T-helper 2 cell treated with Interferon-gamma antibody and Interleukin-4, amounts not matched to agents 100 ng/mL and 5 ng/mL, for 36 hours (primary cell): ENCODE measurements at regions not wholly inside any gene's neighbourhood (a gene's known extent, or its start where the extent isn't known, plus 50 kb on each side); places are given as distances from the start of the nearest gene placed in this dataset.
"Not testable (repeated sequence)": the region's sequence is repeated elsewhere in the genome, so short reads cannot be mapped to it uniquely, and the experiment has no call there.

Experiments used
- intact Hi-C: fragments of 100-400 bp; cut with micrococcal nuclease; formaldehyde crosslinking; loops from one replicate; pipeline ENCODE4 v1.15.1; 2023

DNA sequence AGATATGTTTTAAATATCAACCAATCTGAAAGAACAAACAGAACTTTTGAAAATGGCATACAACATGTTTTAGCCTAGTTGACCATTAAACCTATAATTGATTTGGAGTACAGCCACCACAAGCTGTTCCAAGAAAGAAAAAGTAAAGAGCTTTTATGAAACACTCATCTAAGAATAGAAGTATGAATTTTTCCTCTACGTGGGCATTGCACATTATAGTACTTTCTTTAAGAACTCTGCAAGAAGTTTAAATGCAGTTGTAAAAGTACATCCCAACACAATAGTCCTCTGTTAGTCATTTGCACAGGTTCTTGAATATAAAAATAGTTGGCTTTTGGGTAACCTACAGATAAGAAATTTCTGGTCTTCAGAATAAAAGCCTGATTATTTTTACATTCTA lies 933.6 kb upstream of the ADGRL3 start:
- intact Hi-C loops, result no loop called here

GRCh38 chr4:60296386-60296785 lies 903.7 kb upstream of the ADGRL3 start:
- intact Hi-C loops, result no loop called here

DNA sequence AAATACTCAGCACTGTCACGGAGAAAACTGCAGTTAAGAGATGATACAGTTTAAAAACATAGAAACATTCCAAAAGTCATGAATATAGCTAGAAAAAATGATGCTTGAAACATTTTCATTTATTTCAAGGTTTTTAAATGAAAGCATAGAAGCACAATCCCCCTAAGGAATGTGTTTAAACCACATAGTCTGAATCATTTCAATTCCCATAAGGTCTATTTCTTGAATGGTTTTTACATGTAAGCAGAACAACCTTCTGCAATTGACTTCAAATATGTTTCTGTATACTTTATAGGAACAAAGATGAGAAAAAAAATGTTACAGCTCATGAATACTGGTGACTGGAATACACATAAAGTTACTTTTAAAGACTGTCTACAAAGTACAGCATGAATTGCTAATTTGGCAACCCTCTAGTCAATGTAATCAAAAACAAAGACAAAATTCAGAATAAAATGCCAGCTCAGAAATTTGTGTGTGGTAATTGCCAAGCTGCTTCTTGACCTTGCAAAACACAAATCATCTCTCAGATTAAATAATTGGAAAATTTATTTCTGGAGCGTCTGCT lies 886.4 kb upstream of the ADGRL3 start:
- intact Hi-C loops, result no loop called here

- intact Hi-C loops, result no loop called here
Observed at GRCh38 chr4:60314416-60314815, 885.7 kb upstream of the ADGRL3 start.

- intact Hi-C loops, result no loop called here
Observed at GRCh38 chr4:60315586-60315985, 884.5 kb upstream of the ADGRL3 start.

GRCh38 chr4:60326735-60327134 lies 873.4 kb upstream of the ADGRL3 start:
- intact Hi-C loops, result no loop called here

DNA sequence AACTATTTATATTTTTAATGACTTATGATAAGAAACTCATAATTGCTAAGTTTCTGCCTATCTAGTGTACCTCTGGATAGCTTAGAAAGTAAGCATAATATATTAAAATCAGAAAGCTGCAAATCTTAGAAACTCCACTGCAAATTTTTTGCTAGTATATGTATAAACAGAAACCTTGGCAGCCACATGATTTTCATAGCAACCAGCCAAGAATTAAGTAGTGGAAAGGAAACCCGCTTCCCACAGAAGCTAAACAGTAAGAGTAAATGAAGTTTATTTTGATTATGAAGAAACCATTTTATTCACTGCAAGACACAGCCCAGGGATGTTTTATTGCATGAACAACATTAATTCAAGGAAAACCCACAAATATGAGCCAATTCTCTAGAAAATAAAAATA lies 872.5 kb upstream of the ADGRL3 start:
- intact Hi-C loops, result no loop called here

DNA sequence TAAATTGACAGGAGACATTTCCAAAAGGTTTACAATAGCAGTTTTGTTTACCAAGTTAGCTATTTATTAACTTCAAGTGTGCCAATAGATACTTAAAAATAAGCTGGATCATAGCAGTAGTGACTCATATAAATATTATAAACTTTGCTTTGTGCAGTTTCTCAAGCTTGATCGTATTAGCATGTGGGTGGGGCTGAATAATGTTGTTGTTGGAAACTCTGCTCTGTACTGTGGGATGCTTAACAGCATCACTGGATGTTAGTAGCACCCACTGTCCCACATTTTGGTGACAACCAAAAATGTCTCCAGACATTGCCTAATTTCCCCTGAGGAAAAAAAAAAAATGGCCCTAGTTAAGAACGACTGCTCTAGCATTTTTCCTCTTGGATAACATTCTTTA lies 855.2 kb upstream of the ADGRL3 start:
- intact Hi-C loops, result no loop called here

GRCh38 chr4:60345392-60345791 lies 854.7 kb upstream of the ADGRL3 start:
- intact Hi-C loops, result no loop called here

DNA sequence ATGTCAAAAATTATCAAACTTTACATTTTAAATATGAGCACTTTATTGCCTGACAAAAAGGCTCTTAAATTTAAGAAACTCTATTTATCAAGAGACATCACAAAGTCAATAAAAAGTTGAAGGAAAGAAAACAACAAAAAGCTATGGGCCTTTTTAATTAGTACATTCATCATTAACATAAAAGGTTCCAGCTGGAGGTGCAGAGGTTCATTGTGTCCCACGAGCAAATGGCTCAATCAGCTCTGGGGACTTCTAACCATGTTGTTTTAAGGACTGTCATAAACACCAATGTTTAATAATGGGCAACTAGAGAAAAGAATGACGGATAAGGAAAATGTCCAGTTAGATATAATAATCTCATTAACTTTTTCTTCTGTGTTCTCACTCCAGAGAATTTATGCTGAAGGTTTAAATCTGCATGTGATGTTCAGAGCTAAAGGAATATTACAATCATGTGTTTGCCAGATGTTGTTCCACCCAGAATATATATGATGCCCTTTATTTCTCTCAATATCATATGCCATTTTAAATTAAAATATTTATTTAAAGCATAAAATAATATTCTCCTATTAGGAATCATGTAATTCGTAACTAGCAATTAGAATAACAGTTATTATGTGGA lies 840.3 kb upstream of the ADGRL3 start:
- intact Hi-C loops, result no loop called here

DNA sequence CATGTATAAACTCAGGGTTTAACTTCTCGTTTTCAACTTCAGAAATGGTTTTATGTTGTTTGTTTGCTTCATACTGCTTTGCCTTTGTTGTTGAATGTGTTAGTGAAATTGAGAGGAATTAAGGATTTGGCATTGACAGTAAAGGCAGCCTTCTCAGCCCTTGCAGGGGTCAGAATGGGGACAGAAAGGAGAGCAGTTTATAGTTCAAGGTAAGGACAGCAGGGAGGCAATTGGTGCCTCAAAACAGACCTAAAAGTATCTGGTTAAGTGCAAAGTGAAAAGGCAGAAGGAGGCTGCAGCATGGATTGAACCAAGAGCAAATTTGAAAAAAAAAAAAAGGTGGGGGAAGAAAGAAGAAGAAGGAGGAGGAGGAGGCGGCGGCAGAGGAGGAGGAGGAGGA lies 835.0 kb upstream of the ADGRL3 start:
- intact Hi-C loops, result no loop called here

GRCh38 chr4:60366661-60367060 lies 833.5 kb upstream of the ADGRL3 start:
- intact Hi-C loops, result no loop called here

DNA sequence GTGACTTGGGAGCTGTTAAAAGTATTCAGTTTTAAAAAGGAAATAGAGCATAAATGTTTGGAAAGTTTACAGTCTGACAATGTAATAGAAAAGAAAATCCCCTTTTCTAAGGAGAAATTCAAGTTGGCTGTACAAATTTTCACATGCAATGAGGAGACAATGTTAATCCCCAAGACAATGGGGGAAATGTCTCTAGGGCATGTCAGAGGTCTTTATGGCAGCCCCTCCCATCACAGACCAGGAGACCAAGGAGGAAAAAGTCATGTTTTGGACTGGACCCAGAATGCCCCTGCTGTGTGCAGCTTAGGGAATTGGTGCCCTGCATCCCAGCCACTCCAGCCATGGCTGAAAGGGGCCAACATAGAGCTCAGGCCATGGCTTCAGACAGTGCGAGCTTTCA lies 831.1 kb upstream of the ADGRL3 start:
- intact Hi-C loops, result no loop called here

DNA sequence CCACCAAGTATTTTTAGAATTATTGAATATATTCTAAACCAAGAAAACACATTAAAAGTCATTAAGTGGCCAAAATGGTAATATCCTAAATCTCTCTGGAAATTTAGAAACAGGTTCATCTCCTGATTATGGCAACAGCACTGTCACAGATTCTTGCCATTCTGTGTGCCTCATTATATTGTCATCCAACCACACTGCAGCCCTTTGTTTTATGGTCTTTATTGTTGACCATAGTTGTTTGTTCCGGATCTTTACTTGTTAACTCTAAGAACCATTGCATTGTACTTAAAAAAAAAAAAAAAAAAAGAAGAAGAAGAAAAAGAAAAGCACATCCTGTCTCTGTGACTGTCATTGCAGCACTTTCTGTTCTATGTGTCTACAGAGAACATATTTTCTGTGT lies 822.1 kb upstream of the ADGRL3 start:
- intact Hi-C loops, result no loop called here

DNA sequence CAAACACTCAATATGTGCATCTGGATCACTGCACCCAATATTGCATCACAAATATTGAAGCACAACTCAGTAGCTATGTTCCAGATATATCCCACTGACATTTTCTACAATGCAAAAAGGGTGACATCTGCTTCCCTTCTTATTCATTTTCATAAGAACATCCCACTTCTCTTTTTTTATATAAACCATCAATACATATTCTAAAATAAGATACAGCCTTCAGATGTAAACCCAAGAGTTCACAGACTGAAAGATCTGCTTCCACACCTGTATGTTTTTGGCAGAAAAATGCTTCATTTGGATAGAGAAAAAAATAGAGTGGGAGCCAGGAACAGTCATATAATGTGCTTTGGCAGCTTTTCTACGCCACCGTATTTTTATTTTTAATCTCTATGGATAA lies 815.6 kb upstream of the ADGRL3 start:
- intact Hi-C loops, result no loop called here

GRCh38 chr4:60389633-60390032 lies 810.5 kb upstream of the ADGRL3 start:
- intact Hi-C loops, result no loop called here

DNA sequence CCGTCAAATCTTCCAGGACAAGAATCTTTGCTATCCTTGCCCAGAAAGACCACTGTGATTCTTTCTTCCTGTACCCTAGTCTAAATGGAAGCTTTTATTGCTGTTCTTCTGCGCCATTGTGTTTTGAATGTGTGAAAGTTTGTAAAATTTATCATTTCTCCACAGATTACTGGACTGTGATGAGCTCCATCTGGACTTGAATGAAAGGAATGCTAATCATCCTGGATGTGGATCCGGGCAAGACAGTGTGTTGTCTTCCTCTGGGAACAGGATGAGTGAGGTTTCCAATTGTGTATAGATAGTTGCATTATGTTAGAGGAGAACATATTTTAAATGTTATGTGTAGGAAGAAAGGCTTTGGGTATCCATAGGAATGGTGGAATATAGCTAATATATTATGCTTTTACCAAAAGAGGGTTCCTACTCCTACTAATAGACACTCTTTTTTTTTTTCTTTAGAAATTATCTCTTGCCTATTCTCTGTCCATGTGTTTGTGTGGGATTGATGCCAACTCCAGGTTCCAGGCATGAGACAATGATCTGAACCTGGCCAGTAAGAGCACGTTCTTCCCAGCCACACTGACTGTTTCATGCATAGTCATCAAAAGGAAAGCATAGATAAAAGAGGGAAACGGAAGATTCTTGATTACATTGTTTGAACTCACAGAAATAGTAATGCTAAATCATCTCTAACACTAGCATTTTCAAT lies 803.6 kb upstream of the ADGRL3 start:
- intact Hi-C loops, result no loop called here

GRCh38 chr4:60400593-60400992 lies 799.5 kb upstream of the ADGRL3 start:
- intact Hi-C loops, result no loop called here

DNA sequence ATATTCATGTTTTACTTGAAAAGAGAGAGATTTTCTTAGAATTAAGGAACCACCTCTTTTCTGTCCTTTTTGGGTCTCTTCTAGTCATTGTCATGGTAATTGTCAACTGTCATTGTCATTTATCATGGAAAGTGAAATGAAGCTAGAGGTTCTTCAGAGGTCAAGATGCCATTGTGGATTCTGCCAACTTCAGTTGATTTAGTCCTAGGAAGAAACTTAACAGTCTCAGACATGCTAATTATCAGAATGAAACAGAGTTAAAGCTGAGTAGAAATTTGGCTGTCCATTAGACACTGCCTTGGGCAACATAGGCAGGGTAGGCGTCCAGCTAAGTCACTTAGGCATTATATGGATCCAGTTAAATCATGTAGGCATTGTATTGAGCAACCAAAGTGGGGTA lies 796.1 kb upstream of the ADGRL3 start:
- intact Hi-C loops, result no loop called here

- intact Hi-C loops, result no loop called here
Observed at GRCh38 chr4:60422439-60422838, 777.7 kb upstream of the ADGRL3 start.

DNA sequence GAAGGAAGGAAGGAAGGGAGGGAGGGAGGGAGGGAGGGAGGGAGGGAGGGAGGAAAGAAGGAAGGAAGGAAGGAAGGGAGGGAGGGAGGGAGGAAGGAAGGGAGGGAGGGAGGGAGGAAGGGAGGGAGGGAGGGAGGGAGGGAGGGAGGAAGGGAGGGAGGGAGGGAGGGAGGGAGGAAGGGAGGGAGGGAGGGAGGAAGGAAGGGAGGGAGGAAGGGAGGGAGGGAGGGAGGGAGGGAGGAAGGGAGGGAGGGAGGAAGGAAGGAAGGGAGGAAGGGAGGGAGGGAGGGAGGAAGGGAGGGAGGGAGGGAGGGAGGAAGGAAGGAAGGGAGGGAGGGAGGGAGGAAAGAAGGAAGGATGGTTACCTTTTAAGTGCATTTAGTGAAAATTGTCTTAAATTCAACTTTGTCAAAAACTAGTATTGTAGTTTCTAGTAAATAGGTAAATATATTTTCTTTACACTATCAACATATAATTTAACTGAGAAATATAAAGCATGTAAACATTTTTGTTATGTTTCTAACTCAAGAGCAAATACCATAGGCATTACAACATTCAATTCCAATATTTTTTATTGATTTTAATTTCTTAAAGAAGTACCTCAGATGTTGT lies 776.4 kb upstream of the ADGRL3 start:
- intact Hi-C loops, result not testable (repeated sequence)

DNA sequence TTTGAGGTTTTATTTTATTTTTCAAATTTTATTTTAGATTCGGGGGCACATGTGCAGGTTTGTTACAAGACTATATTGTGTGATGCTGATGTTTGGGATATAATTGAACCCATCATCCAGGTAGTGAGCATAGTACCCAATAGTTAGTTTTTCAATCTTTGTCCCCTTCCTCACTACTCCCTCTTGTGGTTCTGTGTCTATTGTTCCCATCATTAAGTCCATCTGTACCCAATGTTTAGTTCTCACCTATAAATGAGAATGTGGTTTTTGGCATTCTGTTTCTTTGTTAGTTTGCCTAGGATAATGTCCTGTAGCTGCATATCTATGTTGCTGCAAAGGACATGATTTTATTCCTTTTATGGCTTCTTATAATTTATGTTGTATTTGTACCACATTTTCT lies 767.2 kb upstream of the ADGRL3 start:
- intact Hi-C loops, result no loop called here

DNA sequence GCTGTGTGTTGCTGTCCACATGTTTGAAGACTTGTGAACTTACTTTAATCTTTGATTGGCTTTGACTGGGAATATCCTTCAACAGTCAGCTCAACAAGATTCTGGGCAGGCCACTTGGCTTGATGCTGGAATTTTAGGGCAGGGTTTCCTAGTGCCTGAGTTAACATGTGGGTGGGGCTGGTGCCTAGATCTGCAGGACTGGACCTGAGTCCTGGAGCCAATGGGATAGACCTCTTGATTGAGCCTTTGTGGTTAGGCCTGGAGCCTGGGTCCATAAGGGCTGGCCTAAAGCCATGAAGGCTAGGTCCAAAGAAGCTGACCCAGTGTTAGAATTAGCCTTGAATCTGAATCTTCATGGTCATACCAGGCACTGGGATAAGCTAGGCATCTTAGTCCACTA lies 757.1 kb upstream of the ADGRL3 start:
- intact Hi-C loops, result no loop called here
